ENCODE measurements at regions not wholly inside any gene's neighbourhood (a gene's known extent, or its start where the extent isn't known, plus 50 kb on each side); places are given as distances from the start of the nearest gene placed in this dataset.

- POLR2A ChIA-PET: no interaction called here
- Histone ChIP-seq H3K36me3 (ENCODE audit: control insufficient read depth in 2 of 2, insufficient read depth in 1 of 2, low read length in 2 of 2) (no peaks in the 10 kb centered on the region), H3K9me3 (ENCODE audit: control insufficient read depth, insufficient read depth, low read depth, low read length) (no peaks in the 10 kb centered on the region), H3K4me3 (ENCODE audit: low read depth, low read length) (no peak overlapping the region), H3K4me1 (ENCODE audit: control insufficient read depth, insufficient read depth, low read length) (no peaks in the 10 kb centered on the region), H3K27ac (ENCODE audit: extremely low read depth, low read depth, low read length) (no peak overlapping the region)
- CTCF ChIA-PET: interaction anchor here (0.9 kb wide), 1 partner anchor 376 kb away, joined by 3 read pairs; no protein-coding TSS in a partner anchor
- no peak for TF ChIP-seq ZNF623 (tag by site-specific recombination; IDR thresholded peaks at IDR 0.05)
- no peak for TF ChIP-seq ZNF114 (tag by site-specific recombination; IDR thresholded peaks at IDR 0.05)
- TF ChIP-seq ZSCAN16 (tag by site-specific recombination; IDR thresholded peaks at IDR 0.05): no peak
- no peak for TF ChIP-seq KLF7 (tag by site-specific recombination; IDR thresholded peaks at IDR 0.05; ENCODE audit: borderline replicate concordance)
Observed at GRCh38 chr6:6860863-6861262, 246.9 kb upstream of the RREB1 start.

GRCh38 chr6:6861351-6861894 lies 246.3 kb upstream of the RREB1 start:
- H3K27ac ChIP-seq (ENCODE audit: extremely low read depth, low read depth, low read length): no peak overlapping the region
- no peak overlapping the region for H3K4me3 ChIP-seq (ENCODE audit: low read depth, low read length)
- no peaks in the 10 kb centered on the region for H3K4me1 ChIP-seq (ENCODE audit: control insufficient read depth, insufficient read depth, low read length)
- POLR2A ChIA-PET: interaction anchor here (0.7 kb wide), 1 partner anchor 275 kb away, joined by 6 read pairs; no protein-coding TSS in a partner anchor
- TF ChIP-seq ZNF571 (tag by site-specific recombination; IDR thresholded peaks at IDR 0.05): no peak
- no peak for TF ChIP-seq ZNF394 (tag by site-specific recombination; IDR thresholded peaks at IDR 0.05; ENCODE audit: borderline replicate concordance)
- TF ChIP-seq ZNF223 (tag by site-specific recombination; IDR thresholded peaks at IDR 0.05): no peak
- TF ChIP-seq ZNF202 (tag by site-specific recombination; IDR thresholded peaks at IDR 0.05; ENCODE audit: borderline replicate concordance): no peak
- no peak for TF ChIP-seq ZNF544 (tag by site-specific recombination; IDR thresholded peaks at IDR 0.05)
- TF ChIP-seq ZNF76 (tag by site-specific recombination; IDR thresholded peaks at IDR 0.05; ENCODE audit: borderline replicate concordance, low read depth): no peak
- no peak for TF ChIP-seq TRIM28 (IDR thresholded peaks at IDR 0.05; ENCODE audit: borderline replicate concordance, low read length)
- CTCF ChIA-PET: interaction anchor here (0.6 to 0.9 kb wide), 2 partner anchors 8 to 376 kb away, joined by 3 read pairs; no protein-coding TSS in a partner anchor
- H3K36me3 ChIP-seq (ENCODE audit: control insufficient read depth in 2 of 2, insufficient read depth in 1 of 2, low read length in 2 of 2): no peaks in the 10 kb centered on the region
- no peaks in the 10 kb centered on the region for H3K9me3 ChIP-seq (ENCODE audit: control insufficient read depth, insufficient read depth, low read depth, low read length)

- TF ChIP-seq ZNF37A (tag by site-specific recombination; IDR thresholded peaks at IDR 0.05) (no peak), ZBTB44 (tag by site-specific recombination; IDR thresholded peaks at IDR 0.05) (no peak), ZNF76 (tag by site-specific recombination; IDR thresholded peaks at IDR 0.05; ENCODE audit: borderline replicate concordance, low read depth) (no peak), WT1 (tag by site-specific recombination; IDR thresholded peaks at IDR 0.05) (no peak), ZNF621 (tag by site-specific recombination; IDR thresholded peaks at IDR 0.05) (no peak), ZNF157 (tag by site-specific recombination; IDR thresholded peaks at IDR 0.05) (no peak), MZF1 (tag by site-specific recombination; IDR thresholded peaks at IDR 0.05; ENCODE audit: borderline replicate concordance) (no peak), PRDM1 (tag by site-specific recombination; IDR thresholded peaks at IDR 0.05) (no peak), ZNF302 (tag by site-specific recombination; IDR thresholded peaks at IDR 0.05; ENCODE audit: low read depth) (no peak), ZNF677 (tag by site-specific recombination; IDR thresholded peaks at IDR 0.05) (no peak), GLI4 (tag by site-specific recombination; IDR thresholded peaks at IDR 0.05) (no peak), ZBTB7A (tag by site-specific recombination; IDR thresholded peaks at IDR 0.05; ENCODE audit: low read depth) (no peak), REST (tag by site-specific recombination; IDR thresholded peaks at IDR 0.05) (no peak), ZNF664 (tag by site-specific recombination; IDR thresholded peaks at IDR 0.05) (no peak), ZNF776 (tag by site-specific recombination; IDR thresholded peaks at IDR 0.05; ENCODE audit: borderline replicate concordance) (no peak), ZNF561 (tag by site-specific recombination; IDR thresholded peaks at IDR 0.05; ENCODE audit: borderline replicate concordance) (no peak), ZNF792 (tag by site-specific recombination; IDR thresholded peaks at IDR 0.05) (no peak), ZNF701 (tag by site-specific recombination; IDR thresholded peaks at IDR 0.05) (no peak)
- Histone ChIP-seq H3K27ac (ENCODE audit: extremely low read depth, low read depth, low read length) (no peak overlapping the region), H3K9me3 (ENCODE audit: control insufficient read depth, insufficient read depth, low read depth, low read length) (no peaks in the 10 kb centered on the region), H3K4me3 (ENCODE audit: low read depth, low read length) (no peak overlapping the region), H3K4me1 (ENCODE audit: control insufficient read depth, insufficient read depth, low read length) (no peaks in the 10 kb centered on the region), H3K36me3 (ENCODE audit: control insufficient read depth in 2 of 2, insufficient read depth in 1 of 2, low read length in 2 of 2) (no peaks in the 10 kb centered on the region)
- ChIA-PET POLR2A (interaction anchor here (0.7 kb wide), 1 partner anchor 275 kb away, joined by 6 read pairs; no protein-coding TSS in a partner anchor), CTCF (interaction anchor here (0.9 kb wide), 1 partner anchor 375 kb away, joined by 3 read pairs; no protein-coding TSS in a partner anchor)
Observed at GRCh38 chr6:6861995-6862394, 245.8 kb upstream of the RREB1 start.

Data from HEK293 (cell line).